ENCODE measurements at regions not wholly inside any gene's neighbourhood (a gene's known extent, or its start where the extent isn't known, plus 50 kb on each side); places are given as distances from the start of the nearest gene placed in this dataset.

DNA sequence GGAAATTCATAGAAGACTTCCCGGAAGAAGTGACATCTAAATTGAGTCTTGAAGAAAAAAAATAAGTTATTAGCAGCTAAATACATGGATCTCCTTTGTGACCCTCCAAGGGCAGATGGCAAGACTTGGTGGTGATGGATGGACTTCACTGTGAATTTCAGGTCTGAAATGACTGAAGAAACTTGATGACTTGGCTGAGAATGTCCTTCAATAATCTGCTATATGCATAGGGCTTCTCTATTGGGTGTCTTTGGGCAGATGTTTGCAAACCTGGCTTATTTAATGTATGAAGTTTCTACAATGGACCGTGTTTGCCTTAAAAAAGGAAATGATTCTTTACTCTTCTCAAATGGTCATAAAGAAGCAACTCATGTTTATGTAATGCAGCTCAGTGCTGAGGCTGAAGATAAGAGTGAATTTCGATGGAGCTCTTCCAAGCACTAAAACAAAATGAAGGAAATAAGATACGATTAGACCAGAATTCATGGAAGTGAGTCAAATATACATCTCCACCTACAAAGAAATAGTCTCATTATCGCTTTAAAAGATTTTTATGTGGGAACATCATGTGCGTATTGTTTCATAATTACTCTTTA is 116.6 kb upstream of the WDR11 start:
- Histone ChIP-seq H3K9me3 (ENCODE audit: control insufficient read depth, low read depth, low read length) (no peaks in the 10 kb centered on the region), H3K27ac (ENCODE audit: low read length) (no peak overlapping the region), H3K4me3 (ENCODE audit: low read length) (no peak overlapping the region), H3K4me1 (ENCODE audit: control insufficient read depth, insufficient read depth, low read length) (no peaks in the 10 kb centered on the region), H3K27me3 (ENCODE audit: control insufficient read depth, insufficient read depth, low read length) (peaks cover 9% of the 10 kb centered on the region), H3K36me3 (ENCODE audit: control insufficient read depth, insufficient read depth, low read length) (no peaks in the 10 kb centered on the region)
- DNase-seq, result no peak
- 100% methylated on average over 1 of the region's 6 CpGs for WGBS (ENCODE audit: insufficient coverage, low lambda C conversion rate)

DNA sequence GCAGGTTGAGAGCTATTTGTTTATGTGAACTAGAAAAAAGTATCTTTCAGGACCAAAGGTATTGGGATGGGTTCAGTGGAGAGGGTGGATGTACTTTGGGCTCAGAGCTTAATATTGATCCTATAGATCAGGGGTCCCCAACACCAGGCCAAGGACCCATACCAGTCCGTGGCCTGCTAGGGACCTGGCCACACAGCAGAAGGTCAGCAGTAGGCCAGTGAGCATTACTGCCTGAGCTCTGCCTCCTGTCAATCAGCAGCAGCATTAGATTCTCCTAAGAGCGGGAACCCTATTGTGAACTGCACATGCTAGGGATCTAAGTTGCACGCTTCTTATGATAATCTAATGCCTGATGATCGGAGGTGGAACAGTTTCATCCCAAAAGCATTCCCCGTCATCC is 115.8 kb upstream of the WDR11 start:
- Histone ChIP-seq H3K4me3 (ENCODE audit: low read length) (no peak overlapping the region), H3K27me3 (ENCODE audit: control insufficient read depth, insufficient read depth, low read length) (peaks cover 9% of the 10 kb centered on the region), H3K27ac (ENCODE audit: low read length) (no peak overlapping the region), H3K36me3 (ENCODE audit: control insufficient read depth, insufficient read depth, low read length) (no peaks in the 10 kb centered on the region), H3K4me1 (ENCODE audit: control insufficient read depth, insufficient read depth, low read length) (no peaks in the 10 kb centered on the region), H3K9me3 (ENCODE audit: control insufficient read depth, low read depth, low read length) (no peaks in the 10 kb centered on the region)
- no CpG with 5 or more reads among the region's 5 CpGs for WGBS (ENCODE audit: insufficient coverage, low lambda C conversion rate)
- DNase-seq, result no peak

DNA sequence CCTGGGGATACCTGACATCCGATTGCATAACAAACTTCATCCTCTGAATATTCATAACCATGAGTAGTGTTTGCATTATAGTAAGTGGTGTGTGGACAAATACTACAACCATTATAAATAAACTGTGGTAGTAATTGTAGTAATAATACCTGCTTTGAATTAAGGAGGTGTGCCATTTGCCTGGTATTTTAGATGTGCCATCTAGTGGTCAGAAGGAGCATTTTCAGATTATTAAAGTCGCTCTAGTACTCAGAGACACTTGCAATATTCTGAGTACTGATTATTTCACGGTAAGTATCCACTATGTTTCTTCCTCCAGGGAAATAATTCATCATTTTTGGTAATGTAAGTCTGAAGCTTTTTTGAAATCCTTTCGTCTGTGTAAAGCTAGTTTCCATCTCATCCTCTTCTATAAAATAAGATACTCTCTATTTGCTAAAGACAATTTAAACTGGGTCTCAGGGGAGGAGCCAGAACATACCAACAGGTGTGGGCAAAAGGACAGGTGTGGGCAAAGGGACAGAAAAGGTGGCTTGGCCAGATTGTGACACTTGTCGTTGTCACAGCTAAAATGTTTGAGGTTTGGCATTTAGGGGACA is 115.3 kb upstream of the WDR11 start:
- WGBS (ENCODE audit: insufficient coverage, low lambda C conversion rate), result 45% methylated on average over 2 of the region's 5 CpGs
- Histone ChIP-seq H3K4me3 (ENCODE audit: low read length) (no peak overlapping the region), H3K27me3 (ENCODE audit: control insufficient read depth, insufficient read depth, low read length) (peaks cover 9% of the 10 kb centered on the region), H3K36me3 (ENCODE audit: control insufficient read depth, insufficient read depth, low read length) (no peaks in the 10 kb centered on the region), H3K27ac (ENCODE audit: low read length) (no peak overlapping the region), H3K9me3 (ENCODE audit: control insufficient read depth, low read depth, low read length) (no peaks in the 10 kb centered on the region), H3K4me1 (ENCODE audit: control insufficient read depth, insufficient read depth, low read length) (no peaks in the 10 kb centered on the region)
- DNase-seq, result no peak

DNA sequence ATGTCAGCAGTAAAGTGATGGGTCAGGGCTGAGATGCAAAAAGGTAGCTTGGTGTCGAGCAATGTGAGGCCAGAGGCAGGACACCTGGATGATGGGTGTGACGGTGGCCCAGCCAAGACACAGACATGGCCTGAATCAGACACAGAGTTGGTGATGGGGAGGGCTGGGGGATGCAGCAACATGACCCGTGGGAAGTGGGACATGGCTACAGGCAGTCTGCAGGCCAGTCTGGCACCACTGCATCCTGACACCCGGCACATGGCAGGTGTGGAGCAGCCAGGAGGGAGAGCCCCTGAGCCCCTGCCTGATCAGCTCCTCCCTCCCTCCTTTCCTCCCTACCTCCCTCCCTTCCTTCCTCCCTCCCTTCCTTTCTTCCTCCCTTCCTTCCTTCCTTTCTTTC is 114.8 kb upstream of the WDR11 start:
- DNase-seq, result no peak
- Histone ChIP-seq H3K9me3 (ENCODE audit: control insufficient read depth, low read depth, low read length) (no peaks in the 10 kb centered on the region), H3K27me3 (ENCODE audit: control insufficient read depth, insufficient read depth, low read length) (peaks cover 9% of the 10 kb centered on the region), H3K4me1 (ENCODE audit: control insufficient read depth, insufficient read depth, low read length) (no peaks in the 10 kb centered on the region), H3K27ac (ENCODE audit: low read length) (no peak overlapping the region), H3K36me3 (ENCODE audit: control insufficient read depth, insufficient read depth, low read length) (no peaks in the 10 kb centered on the region), H3K4me3 (ENCODE audit: low read length) (no peak overlapping the region)
- WGBS (ENCODE audit: insufficient coverage, low lambda C conversion rate), result no CpG with 5 or more reads among the region's 4 CpGs

DNA sequence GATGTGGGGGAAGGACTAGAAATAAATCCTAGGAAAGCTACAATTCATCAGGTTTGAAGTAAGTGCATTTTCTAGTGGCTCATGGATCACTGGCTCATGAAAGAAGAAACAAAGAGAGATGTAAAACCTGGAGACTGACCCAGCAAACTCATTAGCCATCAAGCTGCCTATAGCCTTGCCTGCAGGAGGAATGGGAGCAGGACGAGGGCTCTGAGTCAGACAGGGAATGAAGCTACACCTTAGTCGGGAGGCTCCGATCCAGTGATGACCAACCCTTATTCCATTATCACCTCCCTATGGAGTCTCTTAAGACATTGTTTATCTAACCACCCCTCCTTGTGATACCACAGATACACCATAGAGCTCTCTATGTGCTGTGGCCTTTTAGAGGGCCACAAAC is 112.5 kb upstream of the WDR11 start:
- no peak overlapping the region for H3K27ac ChIP-seq (ENCODE audit: low read length)
- 40% methylated on average over 2 of the region's 3 CpGs for WGBS (ENCODE audit: insufficient coverage, low lambda C conversion rate)

DNA sequence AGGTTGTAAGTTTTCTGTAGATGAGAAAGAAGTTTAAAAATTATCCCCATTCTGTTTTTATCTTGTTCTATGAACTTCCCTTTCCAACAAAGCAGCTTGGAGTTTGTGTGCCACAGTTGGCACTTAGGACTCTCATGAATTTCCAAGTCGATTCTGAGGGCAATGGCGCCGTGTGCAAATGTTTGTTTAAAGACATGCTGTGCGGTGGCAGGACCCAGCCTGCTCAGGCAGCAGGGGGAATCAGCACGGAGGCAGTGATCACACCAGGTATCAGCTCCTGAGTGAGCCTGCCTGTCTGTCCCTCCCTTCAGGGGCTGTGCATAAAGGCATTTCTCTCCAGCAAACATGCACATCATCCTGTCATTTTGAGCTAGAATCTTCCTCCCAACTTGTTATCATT is 109.8 kb upstream of the WDR11 start:
- H3K4me3 ChIP-seq (ENCODE audit: low read length), result no peak overlapping the region
- WGBS (ENCODE audit: insufficient coverage, low lambda C conversion rate), result no CpG with 5 or more reads among the region's 5 CpGs
- no peaks in the 10 kb centered on the region for H3K4me1 ChIP-seq (ENCODE audit: control insufficient read depth, insufficient read depth, low read length)
- no peak overlapping the region for H3K27ac ChIP-seq (ENCODE audit: low read length)
- no peaks in the 10 kb centered on the region for H3K9me3 ChIP-seq (ENCODE audit: control insufficient read depth, low read depth, low read length)
- no peaks in the 10 kb centered on the region for H3K36me3 ChIP-seq (ENCODE audit: control insufficient read depth, insufficient read depth, low read length)
- peaks cover 9% of the 10 kb centered on the region for H3K27me3 ChIP-seq (ENCODE audit: control insufficient read depth, insufficient read depth, low read length)
- DNase-seq, result no peak

More for the DNA sequence above, 112.5 kb upstream of the WDR11 start:
- no peaks in the 10 kb centered on the region for H3K9me3 ChIP-seq (ENCODE audit: control insufficient read depth, low read depth, low read length)
- H3K4me3 ChIP-seq (ENCODE audit: low read length), result no peak overlapping the region
- DNase-seq, result no peak
- H3K36me3 ChIP-seq (ENCODE audit: control insufficient read depth, insufficient read depth, low read length), result no peaks in the 10 kb centered on the region
- H3K27me3 ChIP-seq (ENCODE audit: control insufficient read depth, insufficient read depth, low read length), result peaks cover 9% of the 10 kb centered on the region
- H3K4me1 ChIP-seq (ENCODE audit: control insufficient read depth, insufficient read depth, low read length), result no peaks in the 10 kb centered on the region

DNA sequence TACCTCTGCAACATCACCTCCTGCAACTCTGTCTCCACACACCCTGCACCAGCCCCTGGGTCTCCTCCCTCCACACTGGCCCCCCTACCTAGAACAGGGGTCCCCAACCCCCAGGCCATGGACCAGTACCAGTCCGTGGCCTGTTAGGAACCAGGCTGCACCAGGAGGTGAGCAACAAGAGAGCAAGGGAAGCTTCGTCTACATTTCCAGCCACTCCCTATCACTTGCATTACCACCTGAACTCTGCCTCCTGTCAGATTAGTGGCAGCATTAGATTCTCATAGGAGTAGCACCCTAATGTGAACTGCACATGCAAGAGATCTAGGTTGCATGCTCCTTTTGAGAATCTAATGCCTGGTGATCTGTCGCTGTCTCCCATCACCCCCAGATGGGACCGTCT is 108.8 kb upstream of the WDR11 start:
- no peak overlapping the region for H3K27ac ChIP-seq (ENCODE audit: low read length)
- DNase-seq, result no peak
- no peaks in the 10 kb centered on the region for H3K4me1 ChIP-seq (ENCODE audit: control insufficient read depth, insufficient read depth, low read length)
- no peaks in the 10 kb centered on the region for H3K9me3 ChIP-seq (ENCODE audit: control insufficient read depth, low read depth, low read length)
- no peak overlapping the region for H3K4me3 ChIP-seq (ENCODE audit: low read length)
- WGBS (ENCODE audit: insufficient coverage, low lambda C conversion rate), result no CpG with 5 or more reads among the region's 4 CpGs
- H3K36me3 ChIP-seq (ENCODE audit: control insufficient read depth, insufficient read depth, low read length), result no peaks in the 10 kb centered on the region
- peaks cover 9% of the 10 kb centered on the region for H3K27me3 ChIP-seq (ENCODE audit: control insufficient read depth, insufficient read depth, low read length)

DNA sequence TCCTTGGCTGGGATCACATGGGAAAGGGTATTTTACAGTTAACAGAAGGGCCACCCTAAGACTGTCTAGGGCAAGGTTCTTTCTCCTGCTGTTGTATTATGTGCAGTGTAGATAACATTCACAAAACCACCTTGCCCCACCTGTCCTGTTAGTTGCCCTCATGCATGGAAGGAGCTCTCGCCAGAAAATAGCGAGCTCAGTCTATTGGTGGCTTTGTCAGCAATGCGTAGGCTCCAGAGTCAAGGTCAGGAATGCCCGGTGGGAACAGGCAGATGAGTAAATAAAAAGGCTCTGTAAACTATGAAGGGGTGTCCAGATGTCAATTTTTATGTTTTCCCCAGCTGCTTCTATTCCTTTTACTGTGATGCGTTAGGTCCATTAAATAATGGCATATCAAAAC is 107.1 kb upstream of the WDR11 start:
- Histone ChIP-seq H3K36me3 (ENCODE audit: control insufficient read depth, insufficient read depth, low read length) (no peaks in the 10 kb centered on the region), H3K4me3 (ENCODE audit: low read length) (no peak overlapping the region), H3K27me3 (ENCODE audit: control insufficient read depth, insufficient read depth, low read length) (peaks cover 2% of the 10 kb centered on the region), H3K9me3 (ENCODE audit: control insufficient read depth, low read depth, low read length) (no peaks in the 10 kb centered on the region), H3K4me1 (ENCODE audit: control insufficient read depth, insufficient read depth, low read length) (no peaks in the 10 kb centered on the region), H3K27ac (ENCODE audit: low read length) (no peak overlapping the region)
- 0% methylated on average over 1 of the region's 5 CpGs for WGBS (ENCODE audit: insufficient coverage, low lambda C conversion rate)
- DNase-seq, result no peak

DNA sequence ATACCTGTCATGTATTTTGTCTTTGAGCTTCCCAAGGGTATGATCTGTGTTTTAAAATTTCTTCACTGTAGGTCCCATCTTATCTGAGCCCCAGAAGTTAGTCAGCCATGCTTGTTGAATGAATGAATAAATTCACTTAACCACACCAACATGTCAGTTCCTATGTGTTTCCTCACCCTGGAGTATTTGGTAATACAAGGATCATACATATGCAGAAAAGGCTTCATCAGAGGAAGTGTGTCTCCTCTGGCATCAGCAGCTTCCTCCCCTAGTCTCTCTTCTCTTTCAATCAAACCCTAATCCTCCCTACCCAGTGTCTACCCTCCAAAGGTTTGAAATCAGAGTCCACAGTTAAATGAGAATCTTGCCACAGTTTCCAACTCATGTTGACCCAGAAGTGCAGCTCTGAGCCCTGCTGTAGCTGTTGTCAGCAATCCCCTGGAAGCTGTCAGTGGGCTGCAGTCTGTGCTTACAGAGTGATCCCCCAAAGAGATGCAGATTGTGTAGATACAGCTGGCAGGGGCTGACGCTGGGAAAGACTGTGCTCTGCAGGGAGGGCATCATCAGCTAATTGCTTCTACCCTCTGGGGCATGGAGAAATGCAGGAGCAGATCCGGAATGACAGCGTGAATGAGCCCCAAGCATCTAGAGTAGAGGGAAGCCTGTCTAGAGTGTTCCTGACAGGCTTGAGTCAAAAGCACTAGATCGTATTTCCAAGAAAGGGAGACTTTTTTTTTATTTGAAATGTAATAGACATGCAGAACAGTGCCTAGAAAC is 105.0 kb upstream of the WDR11 start:
- H3K27ac ChIP-seq (ENCODE audit: low read length), result no peak overlapping the region
- no peaks in the 10 kb centered on the region for H3K36me3 ChIP-seq (ENCODE audit: control insufficient read depth, insufficient read depth, low read length)
- no CpG with 5 or more reads among the region's 4 CpGs for WGBS (ENCODE audit: insufficient coverage, low lambda C conversion rate)
- H3K9me3 ChIP-seq (ENCODE audit: control insufficient read depth, low read depth, low read length), result no peaks in the 10 kb centered on the region
- H3K4me1 ChIP-seq (ENCODE audit: control insufficient read depth, insufficient read depth, low read length), result no peaks in the 10 kb centered on the region
- no peaks in the 10 kb centered on the region for H3K27me3 ChIP-seq (ENCODE audit: control insufficient read depth, insufficient read depth, low read length)
- DNase-seq, result no peak
- H3K4me3 ChIP-seq (ENCODE audit: low read length), result no peak overlapping the region

DNA sequence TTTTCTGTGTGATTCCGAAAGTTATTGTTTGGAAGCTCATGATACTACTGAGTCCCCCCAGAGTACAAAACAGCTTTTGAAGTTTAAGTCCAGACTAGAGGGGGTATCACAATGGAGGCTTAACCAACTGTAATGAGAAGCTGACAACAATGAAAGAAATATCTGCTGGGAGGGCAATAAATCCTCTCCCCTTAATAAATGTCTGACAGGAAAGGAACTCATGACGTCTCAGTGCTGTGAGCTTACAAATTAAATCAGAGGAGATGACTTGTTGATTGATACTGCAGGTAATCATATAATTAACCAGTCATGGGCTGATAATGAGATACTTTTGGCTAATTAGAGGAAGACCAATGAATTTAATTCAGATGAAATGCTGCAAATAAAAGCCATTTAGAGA is 102.6 kb upstream of the WDR11 start:
- Histone ChIP-seq H3K27me3 (ENCODE audit: control insufficient read depth, insufficient read depth, low read length) (no peaks in the 10 kb centered on the region), H3K9me3 (ENCODE audit: control insufficient read depth, low read depth, low read length) (no peaks in the 10 kb centered on the region), H3K36me3 (ENCODE audit: control insufficient read depth, insufficient read depth, low read length) (no peaks in the 10 kb centered on the region), H3K4me1 (ENCODE audit: control insufficient read depth, insufficient read depth, low read length) (no peaks in the 10 kb centered on the region), H3K27ac (ENCODE audit: low read length) (no peak overlapping the region), H3K4me3 (ENCODE audit: low read length) (no peak overlapping the region)
- WGBS (ENCODE audit: insufficient coverage, low lambda C conversion rate), result no CpG with 5 or more reads among the region's 2 CpGs
- DNase-seq, result no peak
